Stimulated activated naive CD8-positive, alpha-beta T cell treated with anti-CD3 and anti-CD28 coated beads, Interleukin-15, Interleukin-2, amounts not matched to agents 100 U/mL and 50 U/mL, for 24 hours (primary cell): ENCODE measurements at regions not wholly inside any gene's neighbourhood (a gene's known extent, or its start where the extent isn't known, plus 50 kb on each side); places are given as distances from the start of the nearest gene placed in this dataset.
"Not testable (repeated sequence)": the region's sequence is repeated elsewhere in the genome, so short reads cannot be mapped to it uniquely, and the experiment has no call there.

Experiments used
- ATAC-seq: fragments of 150-1000 bp; cut with Tn5 transposase; one replicate; pipeline ENCODE4 v1.10.0; 2021
- DNase-seq: peaks from one replicate; pipeline ENCODE4 v3.0.0; 2021

DNA sequence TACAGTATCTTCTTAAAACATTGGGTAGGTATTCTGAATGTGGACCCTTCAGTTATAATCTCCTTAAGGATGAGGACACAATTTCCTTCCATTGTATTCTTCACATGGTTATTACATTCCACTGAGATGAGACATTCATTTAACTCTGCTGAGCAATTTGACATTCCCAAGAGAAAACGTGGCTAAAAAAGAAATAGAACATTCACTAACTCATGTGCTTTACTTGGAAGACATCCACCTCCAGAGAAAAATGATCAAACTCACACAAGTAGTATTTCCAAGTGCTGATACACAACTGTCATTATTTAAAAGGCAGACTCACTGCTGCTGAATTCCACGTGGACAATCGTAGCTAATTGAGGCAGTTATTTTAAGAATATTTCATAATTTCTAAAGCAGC lies 227.9 kb upstream of the ANKRD50 start:
- DNase-seq (no peak), ATAC-seq (no peak)

DNA sequence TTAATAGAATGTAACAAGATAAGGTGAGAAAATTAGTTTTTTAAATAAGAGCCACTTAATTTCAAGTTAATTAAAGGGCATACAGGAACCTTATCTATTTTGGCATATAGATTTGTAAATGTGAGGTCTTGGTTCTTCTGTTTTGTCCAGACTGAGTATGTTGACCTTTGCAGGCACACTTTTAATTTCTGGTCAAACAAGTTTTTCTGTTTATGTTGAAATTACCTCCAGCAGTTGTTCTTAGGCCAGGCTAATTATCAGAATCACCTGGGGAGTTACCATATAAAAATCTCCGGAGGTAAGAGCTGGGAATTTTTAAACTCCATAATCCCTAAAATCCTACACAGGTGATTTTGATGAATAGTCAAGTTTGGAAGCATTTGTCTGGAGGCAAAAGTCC lies 227.4 kb upstream of the ANKRD50 start:
- ATAC-seq, result no peak
- DNase-seq, result no peak

DNA sequence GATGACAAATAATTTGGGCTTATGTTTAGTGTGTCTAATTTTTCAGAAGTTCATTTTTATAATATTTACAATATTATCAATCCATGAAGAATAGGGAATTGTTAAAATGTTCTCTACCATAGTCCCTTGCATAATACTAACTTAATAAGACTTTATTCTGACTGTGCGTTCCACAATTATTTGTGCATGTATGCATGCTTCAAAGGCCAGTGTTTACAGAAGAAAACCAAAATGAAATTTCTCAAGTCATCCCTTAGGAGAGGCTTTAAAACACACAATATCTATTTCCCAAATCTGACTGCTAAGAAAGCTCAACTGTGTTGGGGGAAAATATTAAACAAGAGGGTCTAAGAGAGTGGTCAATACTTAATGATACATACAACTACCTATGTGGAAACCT lies 226.3 kb upstream of the ANKRD50 start:
- DNase-seq, result no peak
- ATAC-seq, result no peak

DNA sequence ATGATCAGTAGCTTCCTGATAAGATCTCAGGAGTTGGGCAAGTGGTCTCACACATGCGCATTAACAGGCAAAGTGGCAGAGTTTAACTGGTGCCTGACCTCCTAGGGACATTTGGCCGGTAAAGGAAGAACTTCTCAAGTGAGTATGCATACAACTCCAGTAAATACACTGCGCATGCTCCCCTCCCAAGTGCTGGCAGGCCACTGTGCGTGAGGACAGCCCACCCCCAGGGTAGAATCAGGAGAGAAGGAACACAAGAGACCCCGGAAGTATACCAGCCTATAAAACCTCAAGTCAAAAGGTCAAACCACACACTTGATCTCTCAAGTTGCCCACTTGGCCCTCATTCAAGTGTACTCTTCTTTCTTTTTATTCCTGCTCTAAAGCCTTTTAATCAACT lies 225.5 kb upstream of the ANKRD50 start:
- ATAC-seq (no peak), DNase-seq (no peak)

DNA sequence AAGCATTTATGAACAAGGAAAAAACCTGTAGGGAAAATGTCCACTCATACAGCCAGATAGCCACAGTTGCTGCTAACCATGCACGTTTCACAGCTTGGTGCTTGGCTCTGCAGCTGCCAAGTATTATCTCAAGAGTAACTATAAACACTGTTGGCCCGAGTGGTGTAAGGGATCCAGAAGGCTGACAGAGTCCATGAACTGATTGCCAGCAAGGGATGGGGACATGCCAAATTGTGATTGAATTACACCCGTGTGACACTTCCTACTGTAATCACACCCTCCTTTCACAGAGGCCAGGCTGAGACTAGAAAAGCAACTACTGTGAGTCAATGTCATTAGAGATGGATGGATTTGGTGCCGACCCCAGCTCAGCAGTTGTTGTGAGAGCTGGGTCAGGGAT lies 223.9 kb upstream of the ANKRD50 start:
- no peak for DNase-seq
- ATAC-seq, result no peak

DNA sequence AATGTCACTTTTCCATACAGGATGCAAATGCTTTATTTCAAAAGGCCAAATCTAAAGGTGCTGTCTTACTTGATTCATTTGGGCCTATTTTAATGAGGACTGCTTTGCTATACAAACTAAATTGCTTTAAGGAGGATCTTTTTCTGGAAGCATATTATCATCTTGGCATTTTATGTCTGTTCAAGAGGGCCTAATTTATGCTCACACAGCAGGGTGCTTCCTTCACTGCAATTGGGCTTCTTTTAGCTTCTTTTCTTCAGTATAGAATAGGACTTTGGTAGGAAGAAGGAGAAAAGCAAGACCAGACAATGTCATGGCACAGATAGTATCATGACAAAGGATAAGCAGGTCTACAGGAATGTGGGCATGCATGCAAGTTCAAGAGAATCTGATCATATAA lies 222.4 kb upstream of the ANKRD50 start:
- ATAC-seq (no peak), DNase-seq (no peak)

DNA sequence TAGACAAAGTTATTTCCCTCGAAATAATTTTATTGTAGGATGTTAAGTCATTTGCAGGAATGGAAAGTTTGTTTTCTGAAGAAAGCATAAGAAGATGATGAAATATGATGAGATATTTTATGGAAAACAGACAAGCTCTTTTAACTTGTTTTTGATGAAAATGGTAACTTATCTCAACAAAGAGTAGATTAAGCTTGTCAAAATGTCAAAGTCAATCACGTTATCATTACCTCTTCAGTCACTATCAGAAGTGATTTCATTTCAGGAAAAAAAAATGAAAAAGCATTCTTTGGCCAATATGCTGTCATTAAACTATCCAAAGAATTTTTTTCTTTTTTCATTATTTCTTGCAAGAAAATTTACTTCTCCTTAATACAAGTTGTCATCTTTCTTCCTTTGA lies 221.0 kb upstream of the ANKRD50 start:
- DNase-seq (no peak), ATAC-seq (no peak)

DNA sequence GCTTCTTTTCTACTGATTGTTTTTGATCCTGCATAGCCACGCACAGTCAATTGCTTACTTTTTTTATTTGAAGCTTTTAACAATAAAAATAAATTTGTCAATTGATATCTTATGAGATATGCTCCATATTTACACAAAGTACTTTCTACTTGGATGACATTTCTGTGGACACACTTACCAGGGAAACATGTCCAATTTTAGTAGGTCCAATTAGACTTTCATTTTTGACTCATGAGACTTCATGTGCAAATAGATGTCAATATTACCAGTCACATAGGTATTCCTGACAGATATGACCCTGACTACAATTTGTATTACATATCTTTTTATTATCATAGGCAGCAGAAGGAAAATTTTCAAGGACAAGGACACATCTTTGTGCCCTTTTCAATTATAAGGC lies 219.9 kb upstream of the ANKRD50 start:
- no peak for ATAC-seq

DNA sequence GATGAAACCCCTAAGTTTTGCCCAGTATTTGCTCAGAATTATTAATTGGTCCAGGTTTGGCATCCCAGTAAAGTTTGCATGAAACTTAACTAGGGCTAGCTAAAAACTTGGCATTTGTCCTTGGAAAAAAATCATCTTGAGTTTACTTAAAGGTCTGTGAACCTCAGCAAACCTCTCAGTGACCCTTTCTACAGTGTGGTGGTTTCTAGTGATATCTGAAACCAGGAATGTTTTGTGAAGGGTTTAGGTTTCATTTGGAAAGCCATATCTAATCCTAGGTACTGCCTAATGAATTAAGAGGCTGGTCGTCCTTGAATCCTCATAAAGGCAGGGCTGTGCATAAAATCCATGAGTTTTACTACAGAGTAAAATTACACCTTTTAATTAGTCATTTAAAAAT lies 218.5 kb upstream of the ANKRD50 start:
- ATAC-seq (no peak), DNase-seq (no peak)

More for the DNA sequence above, 219.9 kb upstream of the ANKRD50 start:
- no peak for DNase-seq

DNA sequence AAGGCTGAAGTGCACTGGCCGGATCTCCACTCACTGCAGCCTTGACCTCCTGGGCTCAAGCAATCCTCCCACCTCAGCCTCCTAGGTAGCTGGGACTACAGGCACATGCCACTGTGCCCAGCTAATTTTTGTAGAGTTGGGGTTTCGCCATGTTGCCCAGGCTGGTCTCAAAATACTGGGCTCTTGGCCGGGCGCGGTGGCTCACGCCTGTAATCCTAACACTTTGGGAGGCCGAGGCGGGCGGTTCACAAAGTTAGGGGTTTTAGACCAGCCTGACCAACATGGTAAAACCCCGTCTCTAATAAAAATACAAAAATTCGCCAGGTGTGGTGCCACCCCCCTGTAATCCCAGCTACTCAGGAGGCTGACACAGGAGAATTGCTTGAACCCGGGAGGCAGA lies 210.2 kb upstream of the ANKRD50 start:
- not testable (repeated sequence) for ATAC-seq, DNase-seq

DNA sequence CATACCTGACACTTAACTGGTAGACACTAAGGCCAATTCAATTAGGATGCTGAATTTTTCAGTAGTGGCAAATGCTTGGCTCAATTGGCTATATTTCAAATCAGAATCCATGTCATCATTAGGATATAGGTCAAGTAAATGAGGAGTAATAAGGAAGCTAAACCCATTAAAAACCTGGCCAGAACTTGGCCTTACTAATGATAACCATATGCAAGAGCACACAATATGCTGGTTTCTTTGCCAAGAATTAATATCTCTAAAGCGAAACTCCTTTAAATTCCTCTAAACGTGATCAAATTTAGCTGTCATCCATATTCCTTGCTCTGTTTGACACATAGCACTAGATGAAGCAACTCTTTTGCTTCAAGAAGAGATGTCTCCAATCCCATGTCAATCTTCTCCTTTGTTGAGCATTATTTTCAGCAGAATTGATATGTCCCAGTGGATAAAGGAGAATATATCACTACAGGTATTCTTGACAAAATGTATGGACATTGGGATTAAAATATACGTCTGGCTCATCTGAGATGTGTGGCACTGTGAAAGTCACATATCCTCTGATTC lies 206.1 kb upstream of the ANKRD50 start:
- ATAC-seq (no peak), DNase-seq (no peak)

DNA sequence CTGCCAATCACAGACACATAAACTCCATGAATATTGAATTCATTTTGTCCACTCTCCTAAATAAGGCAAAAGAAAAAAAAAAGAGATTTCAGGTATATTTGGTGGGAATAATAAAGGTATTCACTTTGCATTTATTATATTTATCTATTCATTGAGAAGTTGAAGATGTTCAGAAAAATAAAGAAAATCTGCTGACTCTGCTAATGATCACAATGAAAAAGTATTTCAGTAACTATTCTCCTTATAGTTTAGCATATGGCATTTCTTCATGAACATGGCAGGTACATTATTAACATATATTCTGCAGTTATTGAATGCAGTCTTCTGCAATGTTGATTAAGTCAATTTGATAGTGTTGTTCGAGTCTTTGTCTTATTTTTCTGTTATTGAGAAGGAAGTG lies 202.5 kb upstream of the ANKRD50 start:
- no peak for DNase-seq
- no peak for ATAC-seq

DNA sequence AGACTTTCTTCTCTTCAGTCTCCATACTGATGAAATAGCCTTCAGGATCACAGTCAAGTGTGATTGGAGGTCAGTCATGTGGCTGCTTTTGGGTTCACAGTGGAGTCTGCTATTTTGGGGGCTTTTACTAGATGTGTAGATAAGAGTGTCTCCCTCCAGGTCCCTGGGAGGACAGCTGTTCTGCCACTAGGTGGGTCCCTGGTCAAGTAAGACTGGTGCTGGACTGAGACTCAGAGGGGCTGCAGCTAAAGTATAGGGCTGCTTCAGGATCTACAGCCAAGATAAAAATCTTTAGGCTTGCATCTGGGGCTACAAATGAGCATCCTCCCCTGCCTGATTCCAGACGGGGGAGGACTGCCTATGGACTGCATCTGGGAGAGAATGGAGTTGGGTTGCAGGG lies 200.7 kb upstream of the ANKRD50 start:
- DNase-seq (no peak), ATAC-seq (no peak)

DNA sequence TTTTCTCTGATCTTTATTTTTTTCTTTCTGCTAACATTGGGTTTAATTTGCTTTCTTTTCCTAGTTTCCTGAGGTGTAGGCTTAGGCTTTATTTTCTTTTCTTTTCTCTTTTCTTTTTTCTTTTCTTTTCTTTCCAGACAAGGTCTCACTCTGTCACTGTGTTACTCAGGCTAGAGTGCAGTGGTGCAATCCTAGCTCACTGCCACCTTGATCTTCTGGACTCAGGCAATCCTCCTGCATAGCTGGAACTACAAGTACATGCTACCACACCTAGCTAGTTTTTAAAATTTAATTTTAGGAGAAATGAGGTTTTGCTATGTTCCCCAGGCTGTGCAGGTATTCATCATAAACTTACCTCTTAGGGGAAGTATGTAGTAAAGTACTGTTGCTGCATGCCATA lies 197.8 kb upstream of the ANKRD50 start:
- no peak for DNase-seq
- ATAC-seq, result no peak

DNA sequence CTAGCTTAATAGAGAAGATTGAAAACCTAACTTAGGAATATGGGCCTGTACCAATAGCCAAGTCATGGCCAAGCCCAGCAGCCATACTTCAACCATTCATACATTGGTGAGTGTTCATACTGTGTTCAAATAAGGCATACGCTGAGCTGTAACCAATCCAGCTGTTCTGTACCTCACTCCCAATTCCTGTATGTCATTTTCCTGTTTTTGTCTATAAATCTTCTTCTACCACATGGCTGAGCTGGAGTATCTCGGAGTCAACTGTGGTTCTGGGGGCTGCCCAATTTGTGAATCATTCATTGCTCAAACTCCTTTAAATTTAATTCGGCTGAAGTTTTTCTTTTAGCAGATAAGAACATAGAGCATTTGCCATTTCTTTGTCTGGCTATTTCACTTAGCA lies 195.3 kb upstream of the ANKRD50 start:
- ATAC-seq, result no peak
- no peak for DNase-seq

DNA sequence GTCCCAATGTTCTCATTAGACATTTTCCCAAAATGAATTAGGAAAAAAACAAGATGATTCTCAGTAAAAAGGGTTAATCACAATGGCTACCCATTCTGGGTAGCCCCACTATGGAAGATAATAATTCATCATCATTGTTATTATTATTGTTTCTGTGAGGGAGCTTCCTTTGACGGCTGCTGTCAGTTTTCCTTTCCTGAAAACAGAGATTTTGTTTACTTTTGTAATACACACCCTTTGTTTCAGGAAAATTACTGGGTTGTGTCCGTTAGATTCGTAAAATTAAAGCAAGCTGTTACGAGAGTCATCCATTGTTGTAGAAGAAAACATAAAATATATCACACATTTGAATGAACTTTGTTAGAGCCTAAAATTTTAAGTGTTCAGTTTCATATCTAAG lies 192.9 kb upstream of the ANKRD50 start:
- DNase-seq, result no peak
- no peak for ATAC-seq

DNA sequence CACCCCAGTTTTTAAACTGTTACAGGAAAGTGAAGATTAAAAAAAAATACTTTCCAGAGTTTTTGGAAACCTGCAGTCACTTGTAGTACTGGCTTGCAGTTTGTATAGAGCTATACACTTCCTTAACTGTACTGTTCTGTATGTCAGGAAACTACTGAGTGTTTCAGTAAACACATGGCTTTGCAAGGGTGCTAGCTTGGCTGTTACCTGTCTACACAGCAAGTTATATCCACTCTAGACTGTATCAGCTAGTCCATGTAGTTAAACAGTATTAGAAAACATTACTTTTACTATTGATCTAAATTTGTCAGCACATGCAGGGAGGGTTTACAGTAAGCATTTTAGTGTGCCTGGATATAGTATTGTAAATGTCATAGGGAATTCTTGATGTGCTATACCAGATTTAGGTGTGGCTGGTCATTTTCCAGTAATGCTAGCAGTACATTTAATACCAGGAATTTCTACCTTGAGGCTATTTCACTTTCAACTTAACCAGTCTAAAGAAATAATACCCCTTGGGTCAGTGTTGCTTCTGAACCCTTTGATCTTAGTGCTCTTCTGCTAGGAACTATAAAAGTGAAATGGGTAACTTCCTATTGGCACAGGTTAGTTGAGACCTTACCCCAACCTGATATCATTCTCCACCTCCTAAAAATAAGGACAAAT lies 192.3 kb upstream of the ANKRD50 start:
- no peak for ATAC-seq
- no peak for DNase-seq

DNA sequence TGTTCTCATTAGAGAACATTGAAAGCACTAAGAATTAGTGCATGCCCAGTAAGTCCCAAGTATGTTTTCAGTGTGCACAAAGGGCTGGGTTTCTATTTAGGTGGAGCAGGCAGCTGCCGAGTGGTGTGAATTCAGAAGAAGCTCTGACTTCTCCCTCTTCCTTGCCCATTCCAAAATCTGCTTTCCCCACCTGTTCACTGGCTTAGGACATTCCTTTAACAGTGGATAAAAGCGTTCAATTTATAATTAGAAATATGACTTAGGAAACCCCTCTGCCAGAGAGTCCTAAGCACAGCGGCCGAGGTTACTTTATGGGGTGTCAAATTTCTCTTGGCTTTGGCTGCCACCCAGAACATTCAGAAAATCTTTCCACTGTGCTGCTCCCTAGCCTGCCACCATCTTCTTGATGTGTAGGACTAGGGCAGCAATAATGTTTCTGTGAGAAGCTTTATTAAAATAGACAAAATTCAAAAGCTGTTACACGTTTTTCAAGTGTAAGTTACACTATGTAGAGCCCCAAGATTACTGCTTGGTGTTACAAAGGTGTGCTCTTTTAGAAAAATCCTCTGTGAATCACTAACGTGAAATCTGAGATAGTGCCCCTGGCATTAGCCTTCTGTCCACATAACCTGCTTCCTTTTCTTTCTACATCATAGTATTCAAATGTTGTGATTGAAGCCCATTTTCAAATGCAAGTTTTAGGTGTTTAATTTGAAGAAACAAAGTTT lies 191.6 kb upstream of the ANKRD50 start:
- no peak for ATAC-seq
- no peak for DNase-seq

DNA sequence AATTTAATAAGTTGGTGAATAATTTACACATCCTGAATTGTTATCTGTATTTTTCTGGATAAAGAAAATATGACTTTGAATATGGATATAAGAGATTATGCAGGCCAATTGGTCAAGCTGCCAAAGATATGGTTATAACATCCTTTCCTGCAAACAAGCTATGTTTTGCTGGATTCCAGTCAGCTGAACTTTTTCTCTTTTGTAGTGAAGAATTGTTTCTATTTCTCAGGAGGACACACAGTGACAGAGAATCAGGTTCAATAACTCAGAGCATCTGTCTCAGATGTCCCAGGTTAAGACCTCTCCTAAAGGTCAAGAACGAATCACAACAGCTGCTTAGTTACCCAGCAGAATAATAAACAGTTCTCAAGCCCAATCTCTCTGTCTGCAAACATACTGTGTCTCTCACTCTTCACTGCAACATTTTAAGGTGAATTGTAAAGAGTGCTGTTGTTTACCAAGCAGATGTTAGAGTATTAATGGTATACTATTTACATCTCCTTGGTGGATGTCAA lies 189.5 kb upstream of the ANKRD50 start:
- no peak for DNase-seq
- no peak for ATAC-seq

DNA sequence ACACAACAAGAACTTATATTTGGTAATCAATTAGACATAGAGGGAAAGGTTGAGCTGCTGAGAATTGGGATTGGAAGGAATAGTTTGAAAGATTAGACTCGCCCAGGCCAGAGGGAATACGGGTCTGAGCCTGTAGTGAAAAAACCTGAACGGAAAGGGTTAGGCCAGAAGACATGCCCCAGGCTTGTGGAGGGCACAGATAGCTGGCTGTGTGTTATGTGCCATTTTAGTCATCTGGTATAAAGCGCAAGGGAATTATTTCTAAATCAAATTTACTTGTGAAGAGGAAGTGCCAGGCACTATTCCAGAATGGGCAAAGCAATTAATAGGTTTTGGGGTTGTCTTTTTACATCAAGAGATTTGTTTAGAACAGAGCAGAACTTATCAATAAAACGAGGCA lies 187.5 kb upstream of the ANKRD50 start:
- DNase-seq, result no peak
- ATAC-seq, result no peak

DNA sequence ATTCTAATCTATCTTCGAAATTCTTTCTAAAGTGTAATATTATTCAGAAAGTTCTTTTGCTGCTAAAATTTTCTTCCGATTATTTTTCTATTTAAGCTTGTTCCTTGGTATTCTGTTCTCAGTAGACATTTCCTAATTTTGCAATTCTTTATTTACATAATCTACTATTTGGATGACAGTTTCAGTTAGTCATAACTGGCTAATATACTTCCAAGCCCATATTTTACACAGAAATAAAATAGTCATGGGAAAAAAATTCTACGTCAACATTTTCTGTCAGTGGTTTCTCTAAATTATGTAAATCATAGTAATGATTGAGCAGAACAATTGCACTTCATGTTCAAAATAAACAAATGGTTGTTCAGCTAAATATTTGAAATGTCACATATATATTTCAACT lies 178.0 kb upstream of the ANKRD50 start:
- ATAC-seq (no peak), DNase-seq (no peak)

DNA sequence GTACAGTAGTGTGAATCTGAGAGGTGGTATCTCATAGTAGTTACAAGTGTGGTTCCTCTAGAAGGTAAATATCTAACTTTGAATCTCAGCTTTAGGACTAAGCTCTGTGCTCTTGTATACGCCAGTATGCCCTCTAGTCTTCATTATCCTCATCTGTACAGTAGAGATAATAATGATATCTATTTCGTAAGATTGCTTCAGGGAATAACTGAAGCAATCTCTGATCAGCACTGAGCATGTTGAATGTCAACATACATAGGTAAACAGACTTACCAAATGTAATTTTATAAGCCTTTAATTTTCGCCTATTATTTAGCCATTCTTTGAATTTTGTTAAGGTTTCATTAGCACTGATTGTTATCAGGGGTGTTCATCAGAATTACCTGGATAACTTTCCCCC lies 175.2 kb upstream of the ANKRD50 start:
- no peak for ATAC-seq
- DNase-seq, result no peak

DNA sequence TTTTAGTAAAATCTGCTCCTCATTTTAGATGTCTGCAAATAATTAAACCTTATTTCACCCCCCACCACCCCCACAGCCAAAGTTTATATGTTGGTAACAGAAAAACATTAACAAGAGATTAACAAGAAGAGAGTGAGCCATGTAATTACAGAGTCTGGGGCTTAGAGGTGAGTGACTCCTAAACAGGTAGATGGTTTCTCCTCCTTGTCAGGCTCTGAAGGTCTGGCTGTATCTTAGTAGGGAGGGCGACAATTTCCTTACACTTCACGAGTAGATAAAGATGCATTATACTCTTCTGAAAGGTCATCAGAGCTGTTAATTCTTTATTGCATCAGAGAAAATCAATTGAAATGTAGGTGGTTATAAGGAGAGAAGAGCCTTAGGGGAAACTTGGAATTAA lies 171.8 kb upstream of the ANKRD50 start:
- DNase-seq (no peak), ATAC-seq (no peak)

DNA sequence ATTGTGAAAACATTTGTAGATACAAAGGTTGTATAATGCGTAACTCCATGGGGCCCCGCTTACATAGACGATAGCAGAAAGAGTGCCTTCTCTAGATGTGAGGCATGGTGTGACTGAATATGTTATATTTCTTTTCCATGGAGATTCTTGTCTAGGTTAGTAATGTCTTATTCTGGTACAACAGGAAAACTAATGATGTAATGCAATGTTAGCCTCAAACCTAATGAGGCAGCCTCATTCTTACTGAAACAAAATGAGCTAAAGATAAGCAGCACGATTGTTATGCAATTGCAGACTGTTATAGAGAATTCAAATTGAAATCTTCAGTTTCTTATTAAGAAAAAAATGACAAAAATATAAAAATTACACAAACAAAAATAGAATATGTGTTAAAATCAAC lies 171.1 kb upstream of the ANKRD50 start:
- no peak for ATAC-seq

More for the DNA sequence above, 171.1 kb upstream of the ANKRD50 start:
- no peak for DNase-seq
